ENCODE measurements at regions not wholly inside any gene's neighbourhood (a gene's known extent, or its start where the extent isn't known, plus 50 kb on each side); places are given as distances from the start of the nearest gene placed in this dataset.
"Not testable (repeated sequence)": the region's sequence is repeated elsewhere in the genome, so short reads cannot be mapped to it uniquely, and the experiment has no call there.

- no peak for DNase-seq
- ATAC-seq, result no peak
- intact Hi-C loops (cut with DNase I, micrococcal nuclease), result no loop called here
Measured at GRCh38 chr14:24744641-24745040, 110.7 kb upstream of the GZMB start.

GRCh38 chr14:24741871-24742270 lies 107.9 kb upstream of the GZMB start:
- DNase-seq, result no peak
- ATAC-seq, result no peak
- intact Hi-C loops (cut with DNase I, micrococcal nuclease), result no loop called here

- no peak for DNase-seq
- ATAC-seq, result no peak
- intact Hi-C loops (cut with DNase I, micrococcal nuclease), result loop anchor here in 1 of 2 donors (10.0 kb wide), 1 partner anchor 399 kb away; no protein-coding TSS in a partner anchor
Measured at GRCh38 chr14:24735984-24736630, 102.1 kb upstream of the GZMB start.

GRCh38 chr14:24734917-24735500 lies 101.0 kb upstream of the GZMB start:
- intact Hi-C loops (cut with DNase I, micrococcal nuclease), result loop anchor here in 1 of 2 donors (10.0 kb wide), 1 partner anchor 400 kb away; no protein-coding TSS in a partner anchor
- DNase-seq (peak in 1 of 2 donors; percentile 49), ATAC-seq (peak; percentile 77)

- intact Hi-C loops (cut with DNase I, micrococcal nuclease), result no loop called here
- ATAC-seq, result no peak
- DNase-seq, result no peak
Measured at GRCh38 chr14:24726480-24726879, 92.5 kb upstream of the GZMB start.

- ATAC-seq, result no peak
- DNase-seq, result no peak
- intact Hi-C loops (cut with DNase I, micrococcal nuclease), result no loop called here
Measured at GRCh38 chr14:24725311-24725710, 91.3 kb upstream of the GZMB start.

- intact Hi-C loops (cut with DNase I, micrococcal nuclease), result no loop called here
- ATAC-seq (no peak), DNase-seq (no peak)
Measured at GRCh38 chr14:24721775-24722174, 87.8 kb upstream of the GZMB start.

GRCh38 chr14:24715239-24715638 lies 81.2 kb upstream of the GZMB start:
- intact Hi-C loops (cut with DNase I, micrococcal nuclease), result loop anchor here in 1 of 2 donors (10.0 kb wide), 1 partner anchor 690 kb away; no protein-coding TSS in a partner anchor
- ATAC-seq (no peak), DNase-seq (no peak)

- DNase-seq (no peak), ATAC-seq (no peak)
- intact Hi-C loops (cut with DNase I, micrococcal nuclease), result loop anchor here in 1 of 2 donors (10.0 kb wide), 1 partner anchor 691 kb away; no protein-coding TSS in a partner anchor
Measured at GRCh38 chr14:24713404-24713803, 79.4 kb upstream of the GZMB start.

- no peak for DNase-seq
- no peak for ATAC-seq
- intact Hi-C loops (cut with DNase I, micrococcal nuclease), result loop anchor here in 1 of 2 donors (10.0 kb wide), 1 partner anchor 692 kb away; no protein-coding TSS in a partner anchor
Measured at GRCh38 chr14:24712909-24713308, 78.9 kb upstream of the GZMB start.

GRCh38 chr14:24712374-24712773 lies 78.4 kb upstream of the GZMB start:
- DNase-seq, result no peak
- intact Hi-C loops (cut with DNase I, micrococcal nuclease), result loop anchor here in 1 of 2 donors (10.0 kb wide), 1 partner anchor 692 kb away; no protein-coding TSS in a partner anchor

GRCh38 chr14:24710403-24711112 lies 76.6 kb upstream of the GZMB start:
- DNase-seq (peak in 1 of 2 donors; percentile 43), ATAC-seq (peak; percentile 67)
- intact Hi-C loops (cut with DNase I, micrococcal nuclease), result loop anchor here in 1 of 2 donors (10.0 kb wide), 1 partner anchor 694 kb away; no protein-coding TSS in a partner anchor

More at GRCh38 chr14:24712374-24712773, 78.4 kb upstream of the GZMB start:
- ATAC-seq, result no peak

GRCh38 chr14:24708684-24709083 lies 74.7 kb upstream of the GZMB start:
- DNase-seq (no peak), ATAC-seq (no peak)
- intact Hi-C loops (cut with DNase I, micrococcal nuclease), result no loop called here

GRCh38 chr14:24706351-24706750 lies 72.4 kb upstream of the GZMB start:
- ATAC-seq (no peak), DNase-seq (no peak)
- intact Hi-C loops (cut with DNase I, micrococcal nuclease), result no loop called here

GRCh38 chr14:24705840-24706239 lies 71.8 kb upstream of the GZMB start:
- ATAC-seq (no peak), DNase-seq (no peak)
- intact Hi-C loops (cut with DNase I, micrococcal nuclease), result no loop called here

- DNase-seq, result no peak
Measured at GRCh38 chr14:24701062-24701461, 67.1 kb upstream of the GZMB start.

GRCh38 chr14:24700511-24700910 lies 66.5 kb upstream of the GZMB start:
- DNase-seq (no peak), ATAC-seq (no peak)
- intact Hi-C loops (cut with DNase I, micrococcal nuclease), result no loop called here

More at GRCh38 chr14:24701062-24701461, 67.1 kb upstream of the GZMB start:
- ATAC-seq, result no peak
- intact Hi-C loops (cut with DNase I, micrococcal nuclease), result no loop called here

- ATAC-seq (no peak), DNase-seq (no peak)
- intact Hi-C loops (cut with DNase I, micrococcal nuclease), result no loop called here
Measured at GRCh38 chr14:24699052-24699451, 65.1 kb upstream of the GZMB start.

- ATAC-seq; DNase-seq; intact Hi-C loops (cut with DNase I, micrococcal nuclease): not testable (repeated sequence)
Measured at GRCh38 chr14:24696280-24696920, 62.4 kb upstream of the GZMB start.
